ENCODE measurements at regions not wholly inside any gene's neighbourhood (a gene's known extent, or its start where the extent isn't known, plus 50 kb on each side); places are given as distances from the start of the nearest gene placed in this dataset.

DNA sequence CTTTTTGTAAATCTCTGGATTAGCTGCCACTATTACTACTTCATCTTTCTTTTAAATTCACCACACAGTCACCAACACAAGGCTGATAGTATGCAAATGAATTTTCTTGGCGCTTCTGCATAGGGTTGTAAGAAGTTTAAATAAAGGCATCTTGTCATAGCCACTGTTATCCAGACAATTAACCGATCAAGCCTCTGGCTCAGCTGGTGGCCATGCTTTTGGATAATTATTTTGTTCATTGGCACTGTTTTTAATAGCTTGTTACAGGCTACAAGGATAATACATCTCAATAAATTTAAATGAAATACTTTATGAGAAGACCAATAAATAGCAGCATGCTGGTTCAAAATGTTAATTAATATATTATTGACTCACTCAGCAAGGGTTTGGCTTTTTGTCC is 1261.0 kb downstream of the FAM181B start:
- no peak for TF ChIP-seq POLR2A (IDR thresholded peaks at IDR 0.05)
- TF ChIP-seq, protein P1, sequence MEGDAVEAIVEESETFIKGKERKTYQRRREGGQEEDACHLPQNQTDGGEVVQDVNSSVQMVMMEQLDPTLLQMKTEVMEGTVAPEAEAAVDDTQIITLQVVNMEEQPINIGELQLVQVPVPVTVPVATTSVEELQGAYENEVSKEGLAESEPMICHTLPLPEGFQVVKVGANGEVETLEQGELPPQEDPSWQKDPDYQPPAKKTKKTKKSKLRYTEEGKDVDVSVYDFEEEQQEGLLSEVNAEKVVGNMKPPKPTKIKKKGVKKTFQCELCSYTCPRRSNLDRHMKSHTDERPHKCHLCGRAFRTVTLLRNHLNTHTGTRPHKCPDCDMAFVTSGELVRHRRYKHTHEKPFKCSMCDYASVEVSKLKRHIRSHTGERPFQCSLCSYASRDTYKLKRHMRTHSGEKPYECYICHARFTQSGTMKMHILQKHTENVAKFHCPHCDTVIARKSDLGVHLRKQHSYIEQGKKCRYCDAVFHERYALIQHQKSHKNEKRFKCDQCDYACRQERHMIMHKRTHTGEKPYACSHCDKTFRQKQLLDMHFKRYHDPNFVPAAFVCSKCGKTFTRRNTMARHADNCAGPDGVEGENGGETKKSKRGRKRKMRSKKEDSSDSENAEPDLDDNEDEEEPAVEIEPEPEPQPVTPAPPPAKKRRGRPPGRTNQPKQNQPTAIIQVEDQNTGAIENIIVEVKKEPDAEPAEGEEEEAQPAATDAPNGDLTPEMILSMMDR (IDR thresholded peaks at IDR 0.05), result no peak

Measured in adrenal gland (tissue), 5 donors.